ENCODE measurements at regions not wholly inside any gene's neighbourhood (a gene's known extent, or its start where the extent isn't known, plus 50 kb on each side); places are given as distances from the start of the nearest gene placed in this dataset.

DNA sequence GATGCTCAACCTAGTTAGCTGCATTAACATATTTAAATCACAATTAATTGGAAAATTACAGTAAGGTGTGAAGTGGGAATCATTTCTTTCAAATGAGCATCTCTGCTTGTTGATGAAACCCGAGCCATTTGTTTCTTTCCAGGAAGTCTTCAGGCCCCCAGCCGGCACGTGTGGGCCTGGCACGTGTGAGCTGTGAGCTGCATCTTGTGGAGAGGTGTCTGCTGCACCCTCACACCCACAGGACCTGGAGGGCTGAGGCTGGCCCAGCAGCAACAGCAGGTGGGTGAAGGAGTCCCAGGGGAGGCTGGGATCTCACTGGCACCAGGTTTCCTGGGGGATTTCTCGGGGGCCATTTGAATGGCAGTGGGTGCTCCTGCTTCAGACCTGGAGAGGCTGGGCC is 372.5 kb upstream of the MKI67 start:
- no peaks in the 10 kb centered on the region for H3K27me3 ChIP-seq (ENCODE audit: control insufficient read depth in 2 of 2, insufficient read depth in 2 of 2, low read length in 2 of 2)

More for the DNA sequence above, 372.5 kb upstream of the MKI67 start:
- no peaks in the 10 kb centered on the region for H3K79me2 ChIP-seq (ENCODE audit: control insufficient read depth, insufficient read depth, low read length)
- no peak for DNase-seq (ENCODE audit: low read depth, low spot score)
- H3K4me2 ChIP-seq (ENCODE audit: insufficient read depth, low read length) = no peak overlapping the region
- no peaks in the 10 kb centered on the region for H4K20me1 ChIP-seq (replicated peaks; ENCODE audit: control insufficient read depth, extremely low read depth, insufficient read depth, low read length)
- H3K27ac ChIP-seq (ENCODE audit: insufficient read depth, low read depth, low read length) = no peak overlapping the region
- no peak for FAIRE-seq
- no peaks in the 10 kb centered on the region for H3K9me1 ChIP-seq (replicated peaks; ENCODE audit: control insufficient read depth, extremely low read depth, insufficient read depth, low read length)
- ChIA-PET POLR2A (no interaction called here), CTCF (no interaction called here)
- TF ChIP-seq, protein P1, sequence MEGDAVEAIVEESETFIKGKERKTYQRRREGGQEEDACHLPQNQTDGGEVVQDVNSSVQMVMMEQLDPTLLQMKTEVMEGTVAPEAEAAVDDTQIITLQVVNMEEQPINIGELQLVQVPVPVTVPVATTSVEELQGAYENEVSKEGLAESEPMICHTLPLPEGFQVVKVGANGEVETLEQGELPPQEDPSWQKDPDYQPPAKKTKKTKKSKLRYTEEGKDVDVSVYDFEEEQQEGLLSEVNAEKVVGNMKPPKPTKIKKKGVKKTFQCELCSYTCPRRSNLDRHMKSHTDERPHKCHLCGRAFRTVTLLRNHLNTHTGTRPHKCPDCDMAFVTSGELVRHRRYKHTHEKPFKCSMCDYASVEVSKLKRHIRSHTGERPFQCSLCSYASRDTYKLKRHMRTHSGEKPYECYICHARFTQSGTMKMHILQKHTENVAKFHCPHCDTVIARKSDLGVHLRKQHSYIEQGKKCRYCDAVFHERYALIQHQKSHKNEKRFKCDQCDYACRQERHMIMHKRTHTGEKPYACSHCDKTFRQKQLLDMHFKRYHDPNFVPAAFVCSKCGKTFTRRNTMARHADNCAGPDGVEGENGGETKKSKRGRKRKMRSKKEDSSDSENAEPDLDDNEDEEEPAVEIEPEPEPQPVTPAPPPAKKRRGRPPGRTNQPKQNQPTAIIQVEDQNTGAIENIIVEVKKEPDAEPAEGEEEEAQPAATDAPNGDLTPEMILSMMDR (IDR thresholded peaks at IDR 0.05; ENCODE audit: extremely low read depth in 1 of 2, insufficient read depth in 1 of 2, low read depth in 1 of 2, low read length in 2 of 2) = no peak
- TF ChIP-seq POLR2AphosphoS5 (IDR thresholded peaks at IDR 0.05; ENCODE audit: insufficient read depth, low read depth, low read length) (no peak), JUN (IDR thresholded peaks at IDR 0.05; ENCODE audit: borderline replicate concordance, insufficient read depth, insufficient read length, low read depth) (no peak), EZH2 (IDR thresholded peaks at IDR 0.05; ENCODE audit: borderline replicate concordance, low read depth, low read length, severe bottlenecking) (no peak), GATA2 (IDR thresholded peaks at IDR 0.05; ENCODE audit: insufficient read depth, insufficient read length, low read depth, low read length) (no peak), POLR2A (IDR thresholded peaks at IDR 0.05; ENCODE audit: low read depth, low read length) (no peak), MAX (IDR thresholded peaks at IDR 0.05; ENCODE audit: insufficient read depth, insufficient read length) (no peak), MYC (IDR thresholded peaks at IDR 0.05; ENCODE audit: low read depth, low read length) (no peak), FOS (IDR thresholded peaks at IDR 0.05; ENCODE audit: borderline replicate concordance, insufficient read depth, low read length) (no peak)
- dilution Hi-C loops (cut with MboI; ENCODE audit: extremely low pct_ligation_motif_present, low sequenced_read_pairs) = no loop called here
- no peak overlapping the region for H3K4me3 ChIP-seq (replicated peaks in 1 of 3; ENCODE audit: insufficient read depth in 1 of 3, low read depth in 1 of 3, low read length in 3 of 3)
- peaks cover 2% of the 10 kb centered on the region for H3K9me3 ChIP-seq (replicated peaks; ENCODE audit: control insufficient read depth, insufficient read depth, low read length)
- no peaks in the 10 kb centered on the region for H3K36me3 ChIP-seq (ENCODE audit: control insufficient read depth in 2 of 2, extremely low read depth in 1 of 2, insufficient read depth in 2 of 2, low read length in 2 of 2)
- H2AFZ ChIP-seq (ENCODE audit: low read depth, low read length) = no peak overlapping the region
- BruUV-seq (replicated peaks) = no TSS peak
- intact Hi-C loops (cut with micrococcal nuclease) = no loop called here
- no peaks in the 10 kb centered on the region for H3K4me1 ChIP-seq (ENCODE audit: control insufficient read depth, extremely low read depth, insufficient read depth, low read length)
- no peak overlapping the region for H3K9ac ChIP-seq (replicated peaks; ENCODE audit: extremely low read depth, insufficient read depth, low read length)
